ENCODE measurements at regions not wholly inside any gene's neighbourhood (a gene's known extent, or its start where the extent isn't known, plus 50 kb on each side); places are given as distances from the start of the nearest gene placed in this dataset.

DNA sequence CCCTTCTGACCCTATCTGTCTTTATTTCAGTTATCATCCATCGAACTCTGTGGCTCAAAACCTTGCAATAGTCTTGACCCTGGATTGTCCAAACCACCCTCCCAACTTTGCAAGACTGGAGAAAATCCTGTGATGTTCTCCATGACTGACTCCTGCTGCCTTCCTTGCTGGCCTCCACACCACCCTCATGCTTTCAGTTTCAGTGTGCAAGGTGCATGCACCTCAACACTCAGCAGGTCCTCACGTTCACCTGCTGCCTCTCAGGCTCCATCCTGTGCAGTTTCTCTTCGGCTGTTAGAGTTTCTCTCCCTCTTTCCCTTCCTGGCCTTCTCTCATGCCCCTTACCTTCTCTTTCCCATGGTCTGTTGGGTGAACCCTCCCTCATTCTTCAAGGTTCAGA lies 59.4 kb upstream of the ASIC2 start:
- no peaks in the 10 kb centered on the region for H3K9me3 ChIP-seq
- no peak overlapping the region for H3K4me3 ChIP-seq (ENCODE audit: low read depth in 1 of 2, low read length in 1 of 2)
- no peaks in the 10 kb centered on the region for H3K36me3 ChIP-seq
- H3K4me1 ChIP-seq (ENCODE audit: control insufficient read depth in 1 of 2, insufficient read depth in 1 of 2, low read depth in 1 of 2, low read length in 1 of 2) = no peaks in the 10 kb centered on the region
- TF ChIP-seq, protein P1, sequence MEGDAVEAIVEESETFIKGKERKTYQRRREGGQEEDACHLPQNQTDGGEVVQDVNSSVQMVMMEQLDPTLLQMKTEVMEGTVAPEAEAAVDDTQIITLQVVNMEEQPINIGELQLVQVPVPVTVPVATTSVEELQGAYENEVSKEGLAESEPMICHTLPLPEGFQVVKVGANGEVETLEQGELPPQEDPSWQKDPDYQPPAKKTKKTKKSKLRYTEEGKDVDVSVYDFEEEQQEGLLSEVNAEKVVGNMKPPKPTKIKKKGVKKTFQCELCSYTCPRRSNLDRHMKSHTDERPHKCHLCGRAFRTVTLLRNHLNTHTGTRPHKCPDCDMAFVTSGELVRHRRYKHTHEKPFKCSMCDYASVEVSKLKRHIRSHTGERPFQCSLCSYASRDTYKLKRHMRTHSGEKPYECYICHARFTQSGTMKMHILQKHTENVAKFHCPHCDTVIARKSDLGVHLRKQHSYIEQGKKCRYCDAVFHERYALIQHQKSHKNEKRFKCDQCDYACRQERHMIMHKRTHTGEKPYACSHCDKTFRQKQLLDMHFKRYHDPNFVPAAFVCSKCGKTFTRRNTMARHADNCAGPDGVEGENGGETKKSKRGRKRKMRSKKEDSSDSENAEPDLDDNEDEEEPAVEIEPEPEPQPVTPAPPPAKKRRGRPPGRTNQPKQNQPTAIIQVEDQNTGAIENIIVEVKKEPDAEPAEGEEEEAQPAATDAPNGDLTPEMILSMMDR (IDR thresholded peaks at IDR 0.05) = no peak
- H3K27me3 ChIP-seq = peaks cover 5% of the 10 kb centered on the region
- no peak overlapping the region for H3K27ac ChIP-seq

DNA sequence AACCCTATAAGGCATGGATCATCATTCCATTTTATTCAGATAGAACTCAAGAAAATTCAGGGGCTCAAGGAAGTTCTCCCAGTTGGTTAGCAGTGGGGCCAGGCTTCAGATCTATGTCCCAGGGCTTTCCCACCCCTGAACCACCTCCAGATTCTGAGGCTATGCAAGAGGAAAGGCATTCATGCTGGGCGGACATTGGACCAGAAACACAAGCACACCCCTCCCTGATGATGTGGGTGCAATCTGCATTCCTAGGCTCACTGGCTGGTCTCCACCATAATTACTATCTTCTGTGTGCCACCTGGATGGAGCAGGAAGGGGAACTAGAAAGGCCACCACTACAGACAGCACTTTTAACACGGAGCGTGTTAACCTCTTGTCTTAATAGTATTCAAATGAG lies 63.2 kb upstream of the ASIC2 start:
- no peak overlapping the region for H3K4me3 ChIP-seq (ENCODE audit: low read depth in 1 of 2, low read length in 1 of 2)
- H3K27me3 ChIP-seq = peaks cover 8% of the 10 kb centered on the region
- TF ChIP-seq, protein P1 (IDR thresholded peaks at IDR 0.05) = no peak
- H3K36me3 ChIP-seq = no peaks in the 10 kb centered on the region
- H3K27ac ChIP-seq = no peak overlapping the region
- H3K4me1 ChIP-seq (ENCODE audit: control insufficient read depth in 1 of 2, insufficient read depth in 1 of 2, low read depth in 1 of 2, low read length in 1 of 2) = no peaks in the 10 kb centered on the region
- no peaks in the 10 kb centered on the region for H3K9me3 ChIP-seq

DNA sequence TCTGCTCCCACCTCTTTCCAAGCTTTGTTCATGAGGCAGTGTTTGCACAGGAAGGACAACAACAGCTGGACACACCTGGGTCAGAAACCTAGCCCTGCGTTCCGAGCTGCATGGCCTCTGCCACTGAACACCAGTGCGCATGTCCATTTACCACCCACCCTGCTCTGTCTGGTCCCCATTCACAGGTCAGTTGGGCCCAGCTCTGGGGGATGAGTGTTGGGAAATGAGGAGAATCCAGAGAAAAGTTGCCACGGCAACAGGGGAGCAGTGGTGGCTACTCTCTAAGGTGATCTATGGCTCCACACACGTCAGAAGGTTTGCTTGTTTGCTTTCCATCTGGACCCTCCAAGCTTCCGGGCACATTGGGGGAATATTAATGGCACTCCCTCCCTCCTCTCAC lies 70.4 kb upstream of the ASIC2 start:
- Histone ChIP-seq H3K36me3 (no peaks in the 10 kb centered on the region), H3K27ac (no peak overlapping the region), H3K9me3 (no peaks in the 10 kb centered on the region), H3K27me3 (peaks cover 4% of the 10 kb centered on the region), H3K4me1 (ENCODE audit: control insufficient read depth in 1 of 2, insufficient read depth in 1 of 2, low read depth in 1 of 2, low read length in 1 of 2) (no peaks in the 10 kb centered on the region), H3K4me3 (ENCODE audit: low read depth in 1 of 2, low read length in 1 of 2) (no peak overlapping the region)
- TF ChIP-seq, protein P1 (IDR thresholded peaks at IDR 0.05) = no peak

DNA sequence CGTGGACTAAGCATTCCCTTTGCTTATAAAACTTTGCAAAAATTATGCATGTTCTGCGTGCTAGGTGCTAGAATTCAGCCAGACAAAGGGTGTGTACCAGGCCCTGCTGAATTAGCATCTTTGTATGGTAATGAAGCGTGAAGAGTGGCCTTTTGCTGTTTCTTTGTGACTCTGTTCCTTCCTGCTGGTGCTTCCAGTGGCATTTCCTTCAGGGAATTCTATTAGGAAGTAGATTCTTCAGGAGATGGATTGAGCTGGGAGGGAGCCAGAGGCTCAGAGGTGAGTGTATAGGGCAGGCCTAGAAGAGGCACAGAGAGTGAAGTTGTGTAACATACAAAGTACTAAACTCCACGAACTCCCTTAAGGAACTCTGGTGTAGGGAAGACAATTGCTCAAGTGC lies 73.9 kb upstream of the ASIC2 start:
- no peaks in the 10 kb centered on the region for H3K36me3 ChIP-seq
- H3K4me3 ChIP-seq (ENCODE audit: low read depth in 1 of 2, low read length in 1 of 2) = no peak overlapping the region
- no peaks in the 10 kb centered on the region for H3K27me3 ChIP-seq
- H3K9me3 ChIP-seq = no peaks in the 10 kb centered on the region
- TF ChIP-seq, protein P1 (IDR thresholded peaks at IDR 0.05) = no peak
- H3K27ac ChIP-seq = no peak overlapping the region
- no peaks in the 10 kb centered on the region for H3K4me1 ChIP-seq (ENCODE audit: control insufficient read depth in 1 of 2, insufficient read depth in 1 of 2, low read depth in 1 of 2, low read length in 1 of 2)

DNA sequence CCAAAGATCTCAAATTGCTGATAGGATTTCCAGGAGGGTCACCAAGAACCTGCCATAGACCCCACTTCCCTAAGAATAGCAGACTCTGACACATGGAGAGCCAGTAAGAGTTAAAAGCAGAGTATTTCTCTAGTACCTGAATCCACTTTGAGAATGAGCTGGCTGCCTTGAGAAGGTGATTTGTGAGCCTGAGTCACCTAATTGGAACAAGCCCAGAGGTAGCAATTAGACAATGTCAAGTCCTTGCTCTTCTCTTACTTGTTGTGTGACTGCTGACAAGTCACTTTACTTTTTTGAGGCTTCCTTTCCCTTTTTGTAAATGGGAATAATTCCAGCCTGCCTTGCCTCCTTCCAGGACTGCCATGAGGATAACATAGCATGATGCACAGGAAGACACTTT lies 76.1 kb upstream of the ASIC2 start:
- Histone ChIP-seq H3K27ac (no peak overlapping the region), H3K4me1 (ENCODE audit: control insufficient read depth in 1 of 2, insufficient read depth in 1 of 2, low read depth in 1 of 2, low read length in 1 of 2) (no peaks in the 10 kb centered on the region), H3K27me3 (no peaks in the 10 kb centered on the region), H3K36me3 (no peaks in the 10 kb centered on the region), H3K4me3 (ENCODE audit: low read depth in 1 of 2, low read length in 1 of 2) (no peak overlapping the region), H3K9me3 (no peaks in the 10 kb centered on the region)
- TF ChIP-seq, protein P1 (IDR thresholded peaks at IDR 0.05) = no peak

DNA sequence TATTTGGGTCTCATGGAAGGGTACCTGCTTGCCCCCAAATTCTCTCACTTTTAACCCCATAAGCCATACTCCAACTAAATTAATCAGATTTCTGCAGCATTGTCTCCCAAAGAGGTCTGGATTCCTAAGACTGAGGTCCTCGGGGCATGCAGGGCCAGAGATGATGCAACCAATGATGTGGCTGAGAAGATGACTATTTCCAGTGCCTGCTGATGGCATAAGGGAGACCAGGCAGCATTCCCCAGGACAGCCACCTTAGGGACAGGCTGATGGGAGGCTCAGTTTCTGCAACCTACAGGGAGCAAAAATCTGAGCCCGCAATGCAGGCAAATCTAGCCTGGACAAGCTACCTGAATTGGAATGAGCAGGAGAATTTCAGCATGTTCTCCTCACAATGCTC lies 76.8 kb upstream of the ASIC2 start:
- Histone ChIP-seq H3K27me3 (no peaks in the 10 kb centered on the region), H3K9me3 (no peaks in the 10 kb centered on the region), H3K27ac (no peak overlapping the region), H3K36me3 (no peaks in the 10 kb centered on the region), H3K4me3 (ENCODE audit: low read depth in 1 of 2, low read length in 1 of 2) (no peak overlapping the region), H3K4me1 (ENCODE audit: control insufficient read depth in 1 of 2, insufficient read depth in 1 of 2, low read depth in 1 of 2, low read length in 1 of 2) (no peaks in the 10 kb centered on the region)
- TF ChIP-seq, protein P1 (IDR thresholded peaks at IDR 0.05) = no peak

All from neutrophil (primary cell).